ENCODE measurements at regions not wholly inside any gene's neighbourhood (a gene's known extent, or its start where the extent isn't known, plus 50 kb on each side); places are given as distances from the start of the nearest gene placed in this dataset.
"Not testable (repeated sequence)": the region's sequence is repeated elsewhere in the genome, so short reads cannot be mapped to it uniquely, and the experiment has no call there.

- H3K9me3 Mint-ChIP-seq, H3K27ac Mint-ChIP-seq, H3K4me3 Mint-ChIP-seq, H3K36me3 Mint-ChIP-seq, ATAC-seq, H3K4me1 Mint-ChIP-seq, H3K27me3 Mint-ChIP-seq: not testable (repeated sequence)
Measured at GRCh38 chr2:142418699-142419098, 287.9 kb upstream of the LRP1B start.

- Mint-ChIP-seq H3K4me1 (no peaks in the 10 kb centered on the region), H3K4me3 (no peak overlapping the region), H3K27me3 (no peaks in the 10 kb centered on the region), H3K9me3 (no peaks in the 10 kb centered on the region), H3K36me3 (no peaks in the 10 kb centered on the region), H3K27ac (no peak overlapping the region)
- ATAC-seq = no peak
Measured at GRCh38 chr2:142416996-142417395, 286.2 kb upstream of the LRP1B start.

- Mint-ChIP-seq H3K4me1 (no peaks in the 10 kb centered on the region), H3K9me3 (no peaks in the 10 kb centered on the region), H3K4me3 (no peak overlapping the region), H3K36me3 (no peaks in the 10 kb centered on the region), H3K27me3 (no peaks in the 10 kb centered on the region), H3K27ac (no peak overlapping the region)
- ATAC-seq = no peak
Measured at GRCh38 chr2:142415461-142415860, 284.6 kb upstream of the LRP1B start.

DNA sequence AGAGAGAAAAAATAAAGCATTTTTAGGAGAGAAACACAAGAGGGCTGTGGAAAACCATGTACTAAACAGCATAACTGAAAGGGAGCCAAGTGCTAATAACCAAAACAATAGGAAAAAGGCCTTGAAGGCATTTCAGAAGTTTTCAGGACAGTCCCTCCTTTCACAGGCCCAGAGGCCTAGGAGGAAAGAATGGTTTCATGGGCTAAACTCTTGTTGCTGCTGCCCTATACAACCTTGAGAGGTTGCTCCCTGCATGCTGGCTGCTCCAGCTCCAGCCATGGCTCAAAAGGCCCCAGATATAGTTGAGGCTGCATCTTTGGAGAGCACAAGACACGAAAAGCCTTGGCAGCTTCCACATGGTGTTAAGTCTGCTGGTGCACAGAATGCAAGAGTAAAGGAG lies 267.4 kb upstream of the LRP1B start:
- Mint-ChIP-seq H3K27ac (no peak overlapping the region), H3K4me3 (no peak overlapping the region), H3K36me3 (no peaks in the 10 kb centered on the region), H3K4me1 (no peaks in the 10 kb centered on the region), H3K27me3 (no peaks in the 10 kb centered on the region), H3K9me3 (peaks cover 13% of the 10 kb centered on the region)
- ATAC-seq = no peak

- H3K9me3 Mint-ChIP-seq = peaks cover 10% of the 10 kb centered on the region
- no peaks in the 10 kb centered on the region for H3K36me3 Mint-ChIP-seq
Measured at GRCh38 chr2:142395291-142395690, 264.5 kb upstream of the LRP1B start.

GRCh38 chr2:142380372-142380771 lies 249.6 kb upstream of the LRP1B start:
- H3K4me1 Mint-ChIP-seq = no peaks in the 10 kb centered on the region
- H3K4me3 Mint-ChIP-seq = no peak overlapping the region
- no peaks in the 10 kb centered on the region for H3K27me3 Mint-ChIP-seq
- ATAC-seq = no peak
- H3K9me3 Mint-ChIP-seq = peaks cover 4% of the 10 kb centered on the region
- no peaks in the 10 kb centered on the region for H3K36me3 Mint-ChIP-seq
- H3K27ac Mint-ChIP-seq = no peak overlapping the region

More at GRCh38 chr2:142395291-142395690, 264.5 kb upstream of the LRP1B start:
- no peak overlapping the region for H3K27ac Mint-ChIP-seq
- H3K4me3 Mint-ChIP-seq = no peak overlapping the region
- H3K4me1 Mint-ChIP-seq = no peaks in the 10 kb centered on the region
- no peak for ATAC-seq
- no peaks in the 10 kb centered on the region for H3K27me3 Mint-ChIP-seq

DNA sequence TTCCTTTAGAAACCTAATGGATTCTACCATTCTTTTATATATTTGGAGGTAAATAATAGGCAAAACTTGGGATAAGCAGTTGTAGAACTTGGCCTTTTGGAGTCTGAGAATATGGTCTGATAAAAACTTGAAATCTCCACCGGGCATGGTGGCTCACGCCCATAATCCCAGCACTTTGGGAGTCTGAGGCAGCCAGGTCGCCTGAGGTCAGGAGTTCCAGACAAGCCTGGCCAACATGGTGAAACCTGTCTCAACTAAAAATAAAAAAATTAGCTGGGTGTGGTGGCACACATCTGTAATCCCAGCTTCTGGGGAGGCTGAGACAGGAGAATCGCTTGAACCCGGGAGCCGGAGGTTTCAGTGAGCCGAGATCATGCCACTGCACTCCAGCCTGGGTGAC lies 231.3 kb upstream of the LRP1B start:
- H3K36me3 Mint-ChIP-seq, H3K9me3 Mint-ChIP-seq, H3K4me3 Mint-ChIP-seq, ATAC-seq, H3K27me3 Mint-ChIP-seq, H3K27ac Mint-ChIP-seq, H3K4me1 Mint-ChIP-seq: not testable (repeated sequence)

DNA sequence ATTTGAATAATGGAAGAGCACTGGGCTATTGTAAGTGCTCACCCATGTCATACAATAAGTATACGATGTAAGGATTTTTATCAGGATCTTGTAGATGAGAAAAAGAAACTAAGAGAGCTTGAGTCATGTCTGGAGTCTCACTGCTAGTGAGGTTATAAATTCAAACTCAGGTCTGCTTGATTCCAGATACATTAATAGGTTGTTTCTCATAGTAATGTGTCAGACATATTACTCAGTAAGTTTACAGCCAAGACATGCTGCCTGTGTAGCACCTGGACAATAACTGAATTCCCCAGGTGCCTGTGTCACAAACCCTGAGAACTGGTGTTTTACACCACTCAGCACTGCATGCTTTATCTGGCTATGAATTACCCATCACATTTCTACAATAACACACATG lies 216.9 kb upstream of the LRP1B start:
- no peaks in the 10 kb centered on the region for H3K9me3 Mint-ChIP-seq
- no peak overlapping the region for H3K4me3 Mint-ChIP-seq
- H3K27me3 Mint-ChIP-seq = no peaks in the 10 kb centered on the region
- no peak overlapping the region for H3K27ac Mint-ChIP-seq
- no peaks in the 10 kb centered on the region for H3K4me1 Mint-ChIP-seq
- H3K36me3 Mint-ChIP-seq = no peaks in the 10 kb centered on the region
- no peak for ATAC-seq

DNA sequence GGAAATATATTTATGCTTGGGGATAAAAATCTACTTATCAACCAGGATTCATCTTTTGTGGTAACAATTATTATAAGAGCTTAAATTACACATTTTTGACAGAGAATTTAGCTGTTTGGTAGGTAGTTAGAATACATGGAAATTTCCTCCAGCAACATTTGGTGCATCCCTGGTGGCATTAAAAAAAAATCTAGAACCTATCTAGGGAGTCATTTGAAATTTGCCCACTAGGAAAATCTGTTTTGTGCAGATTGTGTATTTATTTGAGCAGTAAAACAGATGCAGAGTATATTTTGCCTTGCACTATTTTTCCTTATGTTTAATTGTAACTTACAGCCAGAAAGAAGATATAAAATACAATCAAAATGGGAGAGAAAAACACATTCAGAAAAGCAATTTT lies 208.4 kb upstream of the LRP1B start:
- peaks cover 6% of the 10 kb centered on the region for H3K9me3 Mint-ChIP-seq
- H3K4me1 Mint-ChIP-seq = no peaks in the 10 kb centered on the region
- no peaks in the 10 kb centered on the region for H3K27me3 Mint-ChIP-seq
- no peak overlapping the region for H3K4me3 Mint-ChIP-seq
- H3K36me3 Mint-ChIP-seq = no peaks in the 10 kb centered on the region
- ATAC-seq = no peak
- no peak overlapping the region for H3K27ac Mint-ChIP-seq

DNA sequence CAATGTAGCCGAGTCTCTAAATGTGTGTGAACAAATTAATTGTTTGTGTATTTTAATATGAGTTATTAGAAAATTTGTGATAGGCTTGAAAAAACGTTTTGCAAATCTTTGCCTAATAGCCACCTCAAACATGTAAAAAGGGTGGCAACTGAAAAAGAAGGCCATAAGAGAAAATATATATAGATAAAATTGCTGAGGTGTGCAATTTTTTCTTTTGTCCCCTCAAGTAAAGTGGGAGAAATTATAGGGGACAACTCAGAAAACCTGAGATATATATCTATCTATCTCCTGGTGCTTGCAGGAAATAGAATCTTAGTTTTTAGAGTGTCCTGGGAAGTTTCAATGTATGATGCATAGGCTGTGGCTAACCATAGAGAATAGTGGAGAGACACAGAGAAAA lies 201.4 kb upstream of the LRP1B start:
- ATAC-seq = no peak
- H3K36me3 Mint-ChIP-seq = no peaks in the 10 kb centered on the region
- H3K27me3 Mint-ChIP-seq = no peaks in the 10 kb centered on the region
- H3K4me3 Mint-ChIP-seq = no peak overlapping the region
- H3K27ac Mint-ChIP-seq = no peak overlapping the region
- peaks cover 6% of the 10 kb centered on the region for H3K9me3 Mint-ChIP-seq
- no peaks in the 10 kb centered on the region for H3K4me1 Mint-ChIP-seq

GRCh38 chr2:142330458-142330857 lies 199.6 kb upstream of the LRP1B start:
- peaks cover 6% of the 10 kb centered on the region for H3K9me3 Mint-ChIP-seq
- no peak overlapping the region for H3K4me3 Mint-ChIP-seq
- no peak for ATAC-seq
- no peaks in the 10 kb centered on the region for H3K4me1 Mint-ChIP-seq
- no peaks in the 10 kb centered on the region for H3K27me3 Mint-ChIP-seq
- H3K36me3 Mint-ChIP-seq = no peaks in the 10 kb centered on the region
- H3K27ac Mint-ChIP-seq = no peak overlapping the region

GRCh38 chr2:142325870-142326269 lies 195.1 kb upstream of the LRP1B start:
- no peaks in the 10 kb centered on the region for H3K9me3 Mint-ChIP-seq
- H3K27me3 Mint-ChIP-seq = no peaks in the 10 kb centered on the region
- ATAC-seq = no peak
- H3K27ac Mint-ChIP-seq = no peak overlapping the region
- no peaks in the 10 kb centered on the region for H3K4me1 Mint-ChIP-seq
- no peaks in the 10 kb centered on the region for H3K36me3 Mint-ChIP-seq
- no peak overlapping the region for H3K4me3 Mint-ChIP-seq

DNA sequence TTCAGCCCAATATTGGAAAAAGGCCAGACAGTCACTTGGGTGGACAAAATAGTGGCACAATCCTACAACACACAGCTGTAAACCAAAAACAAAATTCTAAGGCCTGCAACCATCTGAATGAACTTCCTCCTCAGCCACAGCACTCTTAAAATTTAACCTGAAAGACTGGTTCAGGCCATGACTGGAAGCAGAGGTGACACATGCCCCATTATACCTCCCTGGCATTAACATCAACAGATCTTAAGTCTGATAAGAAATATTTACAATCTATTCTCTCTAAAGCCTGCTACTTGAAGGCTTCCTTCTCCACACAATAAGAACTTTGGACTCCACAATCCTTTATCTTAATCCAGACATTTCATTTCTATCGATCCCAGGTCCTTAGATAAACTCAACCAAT lies 192.4 kb upstream of the LRP1B start:
- no peaks in the 10 kb centered on the region for H3K9me3 Mint-ChIP-seq
- no peaks in the 10 kb centered on the region for H3K4me1 Mint-ChIP-seq
- H3K27ac Mint-ChIP-seq = no peak overlapping the region
- ATAC-seq = no peak
- H3K4me3 Mint-ChIP-seq = no peak overlapping the region
- H3K27me3 Mint-ChIP-seq = no peaks in the 10 kb centered on the region
- H3K36me3 Mint-ChIP-seq = no peaks in the 10 kb centered on the region

DNA sequence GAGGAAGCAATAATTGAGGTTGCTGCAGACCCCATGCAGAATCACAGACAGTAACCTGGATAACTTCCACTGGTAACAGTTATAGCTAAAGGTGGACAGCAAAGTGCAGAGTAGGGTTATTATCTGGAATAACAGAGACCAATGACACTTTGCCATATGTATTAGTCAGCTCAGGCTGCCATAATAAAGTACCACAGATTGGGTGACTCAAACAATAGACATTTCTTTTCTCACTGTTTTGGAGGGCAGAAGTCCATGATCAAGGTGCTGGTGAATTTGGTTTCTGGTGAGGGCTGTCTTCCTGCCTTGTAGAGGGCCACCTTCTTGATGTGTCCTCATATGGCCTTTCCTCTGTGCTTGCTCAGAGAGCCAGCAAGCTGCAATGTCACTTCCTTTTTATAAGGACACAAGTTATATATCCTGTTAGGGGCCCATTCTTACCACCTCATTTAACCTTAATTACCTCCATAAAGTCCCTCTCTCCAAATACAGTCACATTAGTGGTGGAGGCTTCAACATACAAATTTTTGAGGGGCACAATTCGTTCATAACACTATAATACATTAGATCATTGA lies 191.0 kb upstream of the LRP1B start:
- no peaks in the 10 kb centered on the region for H3K9me3 Mint-ChIP-seq
- H3K4me3 Mint-ChIP-seq = no peak overlapping the region
- no peaks in the 10 kb centered on the region for H3K4me1 Mint-ChIP-seq
- H3K27me3 Mint-ChIP-seq = no peaks in the 10 kb centered on the region
- no peak overlapping the region for H3K27ac Mint-ChIP-seq
- no peaks in the 10 kb centered on the region for H3K36me3 Mint-ChIP-seq
- peak; percentile 6 for ATAC-seq

GRCh38 chr2:142320067-142320466 lies 189.3 kb upstream of the LRP1B start:
- Mint-ChIP-seq H3K4me1 (no peaks in the 10 kb centered on the region), H3K27me3 (no peaks in the 10 kb centered on the region), H3K9me3 (no peaks in the 10 kb centered on the region), H3K27ac (no peak overlapping the region), H3K36me3 (no peaks in the 10 kb centered on the region), H3K4me3 (no peak overlapping the region)
- no peak for ATAC-seq

DNA sequence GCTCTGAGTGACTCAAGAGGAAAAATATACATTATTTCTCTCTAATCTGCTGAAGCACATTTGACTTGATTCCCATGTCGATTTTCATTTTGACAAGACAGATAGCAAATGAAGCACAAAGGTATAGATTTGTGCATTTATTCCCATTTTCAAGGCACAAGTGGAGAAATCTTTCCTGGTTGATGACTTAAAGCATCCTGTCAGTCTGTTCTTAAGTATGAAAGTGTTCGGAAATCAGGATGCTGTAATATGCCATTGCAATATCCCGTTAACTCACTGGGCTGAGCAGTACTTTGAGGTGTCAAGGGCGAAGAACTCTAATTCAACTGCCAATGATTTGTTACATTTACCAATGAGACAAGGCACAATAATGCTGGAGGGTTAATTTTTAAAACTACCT lies 185.2 kb upstream of the LRP1B start:
- H3K9me3 Mint-ChIP-seq = peaks cover 7% of the 10 kb centered on the region
- H3K4me1 Mint-ChIP-seq = no peaks in the 10 kb centered on the region
- no peak overlapping the region for H3K27ac Mint-ChIP-seq
- H3K36me3 Mint-ChIP-seq = no peaks in the 10 kb centered on the region
- no peaks in the 10 kb centered on the region for H3K27me3 Mint-ChIP-seq
- no peak overlapping the region for H3K4me3 Mint-ChIP-seq
- no peak for ATAC-seq

GRCh38 chr2:142315346-142315745 lies 184.5 kb upstream of the LRP1B start:
- no peak overlapping the region for H3K27ac Mint-ChIP-seq
- H3K4me3 Mint-ChIP-seq = no peak overlapping the region
- peaks cover 11% of the 10 kb centered on the region for H3K9me3 Mint-ChIP-seq
- no peaks in the 10 kb centered on the region for H3K27me3 Mint-ChIP-seq
- no peaks in the 10 kb centered on the region for H3K36me3 Mint-ChIP-seq
- no peak for ATAC-seq
- no peaks in the 10 kb centered on the region for H3K4me1 Mint-ChIP-seq

Measured in stimulated activated memory B cell treated with anti-CD40 and anti-IgM and Interleukin-4, amounts not matched to agents 10 μg/mL and 1 μg/mL and 100 μg/mL, for 72 hours (primary cell).